Spleen (tissue), 11 donors: ENCODE measurements at regions not wholly inside any gene's neighbourhood (a gene's known extent, or its start where the extent isn't known, plus 50 kb on each side); places are given as distances from the start of the nearest gene placed in this dataset.

Experiments
- DNase-seq: peaks from one replicate; pipeline ENCODE4 v3.0.0-alpha.2; 2020
- H3K27ac ChIP-seq, 8 donors: fragments of 200-600 bp; sonication (generic) in 7 of 8; 1 replicate in 4 of 8; 2 replicates in 4 of 8; pipeline versions ENCODE4 v1.5.0 to v1.8.0; 2016 to 2021; ENCODE audit warnings: inconsistent platforms in 4 of 8, mild to moderate bottlenecking in 4 of 8, moderate library complexity in 1 of 8
- H3K27me3 ChIP-seq, 7 donors: fragments of 200-600 bp; sonication (generic) in 6 of 7; replicated peaks in 1 of 7; 1 replicate in 4 of 7; 2 replicates in 3 of 7; pipeline versions ENCODE4 v1.5.0 to v1.8.0; 2016 to 2021; ENCODE audit warnings: inconsistent platforms in 3 of 7, mild to moderate bottlenecking in 1 of 7
- H3K36me3 ChIP-seq, 6 donors: fragments of 200-600 bp; sonication (generic) in 5 of 6; 1 replicate in 4 of 6; 2 replicates in 2 of 6; pipeline versions ENCODE4 v1.5.0 to v1.8.0; 2016 to 2021; ENCODE audit warnings: inconsistent platforms in 2 of 6
- H3K4me1 ChIP-seq, 6 donors: fragments of 200-600 bp; sonication (generic) in 5 of 6; 1 replicate in 3 of 6; 2 replicates in 3 of 6; pipeline versions ENCODE4 v1.5.0 to v1.8.0; 2016 to 2021; ENCODE audit warnings: inconsistent platforms in 3 of 6
- H3K4me3 ChIP-seq, 8 donors: fragments of 200-600 bp; sonication (generic) in 7 of 8; 1 replicate in 4 of 8; 2 replicates in 4 of 8; pipeline versions ENCODE4 v1.5.0 to v1.8.0; 2016 to 2021; ENCODE audit warnings: inconsistent platforms in 4 of 8, mild to moderate bottlenecking in 4 of 8, moderate library complexity in 2 of 8
- H3K9me3 ChIP-seq, 8 donors: fragments of 200-600 bp; sonication (generic) in 7 of 8; 1 replicate in 4 of 8; 2 replicates in 4 of 8; pipeline versions ENCODE4 v1.5.0 to v1.8.0; 2016 to 2021; ENCODE audit warnings: inconsistent platforms in 4 of 8
- CTCF ChIP-seq, 11 experiments: fragments of 200-600 bp in 7 of 11; fragments of 450-650 bp in 4 of 11; sonication (generic) in 4 of 11; IDR thresholded peaks in 8 of 11; conservative IDR thresholded peaks in 3 of 11; 1 replicate in 7 of 11; 2 replicates in 4 of 11; pipeline versions ENCODE4 v1.4.0 to v1.8.0; 2016 to 2021; ENCODE audit warnings: antibody characterized with exemption in 11 of 11, inconsistent platforms in 4 of 11, mild to moderate bottlenecking in 1 of 11
- POLR2A ChIP-seq, 3 donors: fragments of 450-650 bp; IDR thresholded peaks; one replicate each; pipeline ENCODE4 v1.5.1; 2017; ENCODE audit warnings: antibody characterized with exemption in 3 of 3, mild to moderate bottlenecking in 1 of 3
- POLR2AphosphoS5 ChIP-seq, 3 donors: sonication (generic); formaldehyde crosslinking; IDR thresholded peaks; one replicate each; pipeline ENCODE4 v1.5.1; 2017; ENCODE audit warnings: antibody characterized with exemption in 3 of 3
- WGBS, 5 donors: extraction: QIAGEN DNeasy Blood & Tissue Kit in 3 of 5; methylation state at CpG; one replicate each; pipeline versions ENCODE4 v1.1.5 to v1.1.7; 2013 to 2018; 5-methylcytosine and 5-hydroxymethylcytosine counted together
- intact Hi-C: fragments of 100-400 bp; cut with DNase I; formaldehyde crosslinking; loops from one replicate; pipeline ENCODE4 v1.15.0; 2023; ENCODE audit warnings: low total_unique reads
- donor health status: healthy with polysubstance abuse.
- donor health status: DM: no; HTN: no; CAD: no; lungs with moderate emphysema.
- donor health status: DM: no; HTN: no; CAD: no.
- donor health status: Bipolar disorder and iron deficiency.
- donor health status: healthy.
- donor health status: DM: no; HTN: no; CAD: no.
- donor health status: DM: yes; HTN: yes; CAD: no.

GRCh38 chr12:66774929-66775328 is 96.1 kb upstream of the GRIP1 start:
- H3K36me3 ChIP-seq, result no peaks in the 10 kb centered on the region
- no peak for DNase-seq
- H3K27me3 ChIP-seq, result no peaks in the 10 kb centered on the region
- no peaks in the 10 kb centered on the region for H3K9me3 ChIP-seq
- peaks cover 0 to 28% (median 2%) of the 10 kb centered on the region in 6 donors for H3K4me1 ChIP-seq
- H3K4me3 ChIP-seq, result no peak overlapping the region
- H3K27ac ChIP-seq, result no peak overlapping the region
- intact Hi-C loops, result no loop called here
- TF ChIP-seq POLR2AphosphoS5 (IDR thresholded peaks at IDR 0.05) (no peak), CTCF (IDR thresholded peaks at IDR 0.05 in 8 of 11, conservative IDR thresholded peaks at IDR 0.05 in 3 of 11) (no peak), POLR2A (IDR thresholded peaks at IDR 0.05) (no peak)

GRCh38 chr12:66775871-66776270 is 97.0 kb upstream of the GRIP1 start:
- H3K36me3 ChIP-seq, result no peaks in the 10 kb centered on the region
- 70 to 86% (median 76%) methylated on average over 4 of the region's 4 CpGs for WGBS, 5 donors
- no peaks in the 10 kb centered on the region for H3K27me3 ChIP-seq
- no peak for DNase-seq
- peaks cover 0 to 28% (median 2%) of the 10 kb centered on the region in 6 donors for H3K4me1 ChIP-seq
- no peaks in the 10 kb centered on the region for H3K9me3 ChIP-seq
- no peak overlapping the region for H3K4me3 ChIP-seq
- intact Hi-C loops, result no loop called here
- H3K27ac ChIP-seq, result no peak overlapping the region
- TF ChIP-seq CTCF (IDR thresholded peaks at IDR 0.05 in 8 of 11, conservative IDR thresholded peaks at IDR 0.05 in 3 of 11), result no peak
- no peak for TF ChIP-seq POLR2AphosphoS5 (IDR thresholded peaks at IDR 0.05)

- DNase-seq, result peak; percentile 74
- Histone ChIP-seq H3K4me1 (peaks cover 0 to 28% (median 2%) of the 10 kb centered on the region in 6 donors), H3K4me3 (no peak overlapping the region), H3K36me3 (no peaks in the 10 kb centered on the region), H3K27me3 (no peaks in the 10 kb centered on the region), H3K9me3 (no peaks in the 10 kb centered on the region), H3K27ac (peak overlapping the region in 3 of 8 donors; percentile 2 to 45 (median 32))
- 9 to 43% (median 20%) methylated on average over 2 of the region's 2 CpGs for WGBS, 5 donors
- no peak for TF ChIP-seq CTCF (IDR thresholded peaks at IDR 0.05 in 8 of 11, conservative IDR thresholded peaks at IDR 0.05 in 3 of 11)
- no peak for TF ChIP-seq POLR2AphosphoS5 (IDR thresholded peaks at IDR 0.05)
- TF ChIP-seq POLR2A (IDR thresholded peaks at IDR 0.05), result no peak
- intact Hi-C loops, result no loop called here
These were observed 98.1 kb upstream of the GRIP1 start for GRCh38 chr12:66776974-66777373.

DNA sequence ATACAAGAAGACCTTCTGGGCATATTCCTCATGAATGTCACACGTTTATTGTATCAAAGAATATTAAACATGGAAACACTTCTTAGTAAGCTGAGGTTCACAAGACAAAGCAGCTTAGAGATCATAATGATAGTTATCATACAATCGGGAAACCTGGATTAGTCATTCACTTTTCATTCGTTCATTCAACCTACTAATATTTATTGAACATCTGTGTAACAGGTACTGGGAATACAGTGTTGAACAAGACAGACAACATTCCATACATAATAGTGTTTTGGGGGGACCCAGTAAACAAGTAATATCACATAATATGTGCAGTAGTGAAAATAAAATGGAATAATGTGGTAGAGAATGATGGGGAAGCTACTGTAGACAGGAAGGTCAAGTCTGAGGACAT is 100.6 kb upstream of the GRIP1 start:
- Histone ChIP-seq H3K9me3 (no peaks in the 10 kb centered on the region), H3K27me3 (no peaks in the 10 kb centered on the region), H3K4me1 (peaks cover 0 to 28% (median 2%) of the 10 kb centered on the region in 6 donors), H3K4me3 (no peak overlapping the region), H3K27ac (no peak overlapping the region), H3K36me3 (no peaks in the 10 kb centered on the region)
- intact Hi-C loops, result no loop called here
- WGBS, 5 donors, result 88 to 94% (median 93%) methylated on average over 3 of the region's 3 CpGs
- no peak for TF ChIP-seq POLR2AphosphoS5 (IDR thresholded peaks at IDR 0.05)
- TF ChIP-seq POLR2A (IDR thresholded peaks at IDR 0.05), result no peak
- no peak for TF ChIP-seq CTCF (IDR thresholded peaks at IDR 0.05 in 8 of 11, conservative IDR thresholded peaks at IDR 0.05 in 3 of 11)
- no peak for DNase-seq
